GM12878 (cell line): ENCODE measurements at regions not wholly inside any gene's neighbourhood (a gene's known extent, or its start where the extent isn't known, plus 50 kb on each side); places are given as distances from the start of the nearest gene placed in this dataset.
A peak's percentile ranks its signal among the peaks of the same experiment; 100 is the strongest.

Experiments used
- CHD1 ChIP-seq: IDR thresholded peaks from 2 replicates; pipeline ENCODE4 v1.6.1; 2012; ENCODE audit warnings: low read depth, low read length, improper control_type of control experiment
- CREB1 ChIP-seq: IDR thresholded peaks from 2 replicates; pipeline ENCODE4 v1.6.1; 2012; ENCODE audit warnings: low read depth, mild to moderate bottlenecking, inconsistent platforms
- KLF5 ChIP-seq: fragments of 450-650 bp; IDR thresholded peaks from 2 replicates; pipeline ENCODE4 v1.6.1; 2014; ENCODE audit warnings: mild to moderate bottlenecking; ENCODE audit not compliant: partially characterized antibody
- MXI1 ChIP-seq: fragments of 150-350 bp; IDR thresholded peaks from 2 replicates; pipeline ENCODE4 v1.6.1; 2011; ENCODE audit warnings: low read depth, mild to moderate bottlenecking, inconsistent platforms, low read length, improper control_type of control experiment
- POLR2A ChIP-seq: IDR thresholded peaks from 2 replicates; pipeline ENCODE4 v1.6.1; 2011; ENCODE audit warnings: low read depth, mild to moderate bottlenecking, low read length
- POLR2AphosphoS5 ChIP-seq: IDR thresholded peaks from 2 replicates; pipeline ENCODE4 v1.6.1; 2011; ENCODE audit warnings: mild to moderate bottlenecking, low read length, inconsistent platforms
- RAD21 ChIP-seq: IDR thresholded peaks from 2 replicates; pipeline ENCODE4 v1.6.1; 2011; ENCODE audit warnings: mild to moderate bottlenecking, low read depth, low read length, moderate library complexity; ENCODE audit not compliant: insufficient read depth
- RELA ChIP-seq: fragments of 450-650 bp; IDR thresholded peaks from 2 replicates; pipeline ENCODE4 v1.8.0; 2014; ENCODE audit warnings: borderline replicate concordance; ENCODE audit not compliant: partially characterized antibody
- SP1 ChIP-seq: IDR thresholded peaks from one replicate; pipeline ENCODE4 v1.6.1; 2011; ENCODE audit warnings: low read depth, low read length
- SREBF1 ChIP-seq: IDR thresholded peaks from 2 replicates; pipeline ENCODE4 v1.6.1; 2012; ENCODE audit warnings: mild to moderate bottlenecking, low read length
- SRF ChIP-seq, 2 experiments: IDR thresholded peaks; 2 replicates each; pipeline ENCODE4 v1.6.1; 2011; ENCODE audit warnings: low read depth in 2 of 2, low read length in 2 of 2, mild to moderate bottlenecking in 1 of 2, moderate library complexity in 1 of 2
- TARDBP ChIP-seq: IDR thresholded peaks from 2 replicates; pipeline ENCODE4 v1.6.1; 2016; ENCODE audit warnings: borderline replicate concordance
- TCF12 ChIP-seq: IDR thresholded peaks from 2 replicates; pipeline ENCODE4 v1.6.1; 2011; ENCODE audit warnings: low read depth, mild to moderate bottlenecking, low read length
- TCF3 ChIP-seq: IDR thresholded peaks from 2 replicates; pipeline ENCODE4 v1.6.1; 2012; ENCODE audit warnings: low read depth, mild to moderate bottlenecking, low read length, borderline replicate concordance; ENCODE audit not compliant: insufficient read depth
- WRNIP1 ChIP-seq: IDR thresholded peaks from 2 replicates; pipeline ENCODE4 v1.6.1; 2011; ENCODE audit warnings: low read depth, low read length, improper control_type of control experiment, borderline replicate concordance
- ZNF24 ChIP-seq: fragments of 450-650 bp; IDR thresholded peaks from 2 replicates; pipeline ENCODE4 v1.6.1; 2017; ENCODE audit warnings: antibody characterized with exemption, mild to moderate bottlenecking
- ZNF274 ChIP-seq: IDR thresholded peaks from one replicate; pipeline ENCODE4 v1.8.0; 2011; ENCODE audit not compliant: insufficient read length, insufficient read depth
- TF ChIP-seq, protein P1 (sequence below): fragments of 450-650 bp; IDR thresholded peaks from 2 replicates; pipeline ENCODE4 v1.6.1; 2016; ENCODE audit warnings: mild to moderate bottlenecking, moderate library complexity, borderline replicate concordance
- TF ChIP-seq, protein P2 (sequence below): fragments of 450-650 bp; IDR thresholded peaks from 2 replicates; pipeline ENCODE4 v1.6.1; 2017; ENCODE audit warnings: low read depth, mild to moderate bottlenecking, moderate library complexity
- TF ChIP-seq, protein P3 (sequence below): IDR thresholded peaks from 2 replicates; pipeline ENCODE4 v1.6.1; 2011; ENCODE audit warnings: mild to moderate bottlenecking, low read depth, low read length, moderate library complexity; ENCODE audit not compliant: insufficient replicate concordance
- TF ChIP-seq, protein P4 (sequence below): fragments of 450-650 bp; IDR thresholded peaks from 2 replicates; pipeline ENCODE4 v1.6.1; 2017; ENCODE audit warnings: antibody characterized with exemption, mild to moderate bottlenecking, moderate library complexity

DNA sequence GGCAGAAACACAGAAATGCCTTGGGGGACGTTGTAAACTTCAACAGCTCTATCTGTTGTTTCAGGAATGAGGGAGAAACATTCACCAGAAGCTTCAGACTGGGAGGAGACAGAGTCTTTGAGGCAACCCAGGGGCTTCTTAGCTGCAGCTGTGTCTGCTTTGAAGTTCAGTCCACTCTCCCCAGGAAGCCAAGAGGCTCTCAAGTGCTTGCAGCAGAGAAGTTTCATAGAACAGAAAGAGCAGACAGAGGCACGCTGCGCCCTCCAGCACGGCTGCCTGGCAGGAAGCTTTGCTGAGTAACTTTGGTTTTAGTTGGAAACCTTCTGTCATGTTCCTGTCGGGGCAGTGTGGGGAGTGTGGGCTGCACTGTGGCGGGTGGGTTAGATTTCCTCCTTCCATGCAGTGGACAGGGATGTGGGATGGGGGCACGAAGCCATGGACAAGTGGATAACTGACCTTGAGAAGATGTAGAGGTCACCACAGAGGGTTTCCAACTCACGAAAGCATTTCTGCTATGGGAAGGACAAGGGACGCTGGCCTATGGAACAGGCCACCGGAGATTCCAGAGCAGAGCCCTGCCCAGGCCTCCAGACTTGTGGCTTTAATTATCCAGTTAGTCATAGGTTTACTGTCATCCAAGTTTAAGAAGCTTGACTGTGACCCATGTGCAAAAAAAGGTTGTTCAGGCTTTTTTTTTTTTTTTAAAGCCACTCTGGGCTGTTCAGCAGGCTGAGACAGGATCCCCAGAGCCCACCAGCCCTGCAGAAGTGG is 107.7 kb downstream of the ARF6 start (continued):
- TF ChIP-seq, protein P1, sequence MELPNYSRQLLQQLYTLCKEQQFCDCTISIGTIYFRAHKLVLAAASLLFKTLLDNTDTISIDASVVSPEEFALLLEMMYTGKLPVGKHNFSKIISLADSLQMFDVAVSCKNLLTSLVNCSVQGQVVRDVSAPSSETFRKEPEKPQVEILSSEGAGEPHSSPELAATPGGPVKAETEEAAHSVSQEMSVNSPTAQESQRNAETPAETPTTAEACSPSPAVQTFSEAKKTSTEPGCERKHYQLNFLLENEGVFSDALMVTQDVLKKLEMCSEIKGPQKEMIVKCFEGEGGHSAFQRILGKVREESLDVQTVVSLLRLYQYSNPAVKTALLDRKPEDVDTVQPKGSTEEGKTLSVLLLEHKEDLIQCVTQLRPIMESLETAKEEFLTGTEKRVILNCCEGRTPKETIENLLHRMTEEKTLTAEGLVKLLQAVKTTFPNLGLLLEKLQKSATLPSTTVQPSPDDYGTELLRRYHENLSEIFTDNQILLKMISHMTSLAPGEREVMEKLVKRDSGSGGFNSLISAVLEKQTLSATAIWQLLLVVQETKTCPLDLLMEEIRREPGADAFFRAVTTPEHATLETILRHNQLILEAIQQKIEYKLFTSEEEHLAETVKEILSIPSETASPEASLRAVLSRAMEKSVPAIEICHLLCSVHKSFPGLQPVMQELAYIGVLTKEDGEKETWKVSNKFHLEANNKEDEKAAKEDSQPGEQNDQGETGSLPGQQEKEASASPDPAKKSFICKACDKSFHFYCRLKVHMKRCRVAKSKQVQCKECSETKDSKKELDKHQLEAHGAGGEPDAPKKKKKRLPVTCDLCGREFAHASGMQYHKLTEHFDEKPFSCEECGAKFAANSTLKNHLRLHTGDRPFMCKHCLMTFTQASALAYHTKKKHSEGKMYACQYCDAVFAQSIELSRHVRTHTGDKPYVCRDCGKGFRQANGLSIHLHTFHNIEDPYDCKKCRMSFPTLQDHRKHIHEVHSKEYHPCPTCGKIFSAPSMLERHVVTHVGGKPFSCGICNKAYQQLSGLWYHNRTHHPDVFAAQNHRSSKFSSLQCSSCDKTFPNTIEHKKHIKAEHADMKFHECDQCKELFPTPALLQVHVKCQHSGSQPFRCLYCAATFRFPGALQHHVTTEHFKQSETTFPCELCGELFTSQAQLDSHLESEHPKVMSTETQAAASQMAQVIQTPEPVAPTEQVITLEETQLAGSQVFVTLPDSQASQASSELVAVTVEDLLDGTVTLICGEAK = 0 out of 2 replicates have a peak, but pooled peaks have one; percentile 26
- TF ChIP-seq, protein P2, sequence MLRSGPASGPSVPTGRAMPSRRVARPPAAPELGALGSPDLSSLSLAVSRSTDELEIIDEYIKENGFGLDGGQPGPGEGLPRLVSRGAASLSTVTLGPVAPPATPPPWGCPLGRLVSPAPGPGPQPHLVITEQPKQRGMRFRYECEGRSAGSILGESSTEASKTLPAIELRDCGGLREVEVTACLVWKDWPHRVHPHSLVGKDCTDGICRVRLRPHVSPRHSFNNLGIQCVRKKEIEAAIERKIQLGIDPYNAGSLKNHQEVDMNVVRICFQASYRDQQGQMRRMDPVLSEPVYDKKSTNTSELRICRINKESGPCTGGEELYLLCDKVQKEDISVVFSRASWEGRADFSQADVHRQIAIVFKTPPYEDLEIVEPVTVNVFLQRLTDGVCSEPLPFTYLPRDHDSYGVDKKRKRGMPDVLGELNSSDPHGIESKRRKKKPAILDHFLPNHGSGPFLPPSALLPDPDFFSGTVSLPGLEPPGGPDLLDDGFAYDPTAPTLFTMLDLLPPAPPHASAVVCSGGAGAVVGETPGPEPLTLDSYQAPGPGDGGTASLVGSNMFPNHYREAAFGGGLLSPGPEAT = no peak
- TF ChIP-seq SRF (IDR thresholded peaks at IDR 0.05; ENCODE audit: low read depth in 2 of 2, low read length in 2 of 2) = no peak
- peak; percentile 12; the same call in 1 of the 2 replicates for TF ChIP-seq RAD21
- 0 out of 2 replicates have a peak, but pooled peaks have one; percentile 8 for TF ChIP-seq TCF12
- no peak for TF ChIP-seq WRNIP1
- no peak for TF ChIP-seq MXI1
- no peak for TF ChIP-seq ZNF24
- TF ChIP-seq KLF5 = no peak
- TF ChIP-seq, protein P3, sequence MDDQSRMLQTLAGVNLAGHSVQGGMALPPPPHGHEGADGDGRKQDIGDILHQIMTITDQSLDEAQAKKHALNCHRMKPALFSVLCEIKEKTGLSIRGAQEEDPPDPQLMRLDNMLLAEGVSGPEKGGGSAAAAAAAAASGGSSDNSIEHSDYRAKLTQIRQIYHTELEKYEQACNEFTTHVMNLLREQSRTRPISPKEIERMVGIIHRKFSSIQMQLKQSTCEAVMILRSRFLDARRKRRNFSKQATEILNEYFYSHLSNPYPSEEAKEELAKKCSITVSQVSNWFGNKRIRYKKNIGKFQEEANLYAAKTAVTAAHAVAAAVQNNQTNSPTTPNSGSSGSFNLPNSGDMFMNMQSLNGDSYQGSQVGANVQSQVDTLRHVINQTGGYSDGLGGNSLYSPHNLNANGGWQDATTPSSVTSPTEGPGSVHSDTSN = no peak
- TF ChIP-seq RELA = no peak
- no peak for TF ChIP-seq ZNF274
- 0 out of 2 replicates have a peak, but pooled peaks have one; percentile 40 for TF ChIP-seq CREB1
- no peak for TF ChIP-seq CHD1
- TF ChIP-seq TARDBP = no peak
- peak; percentile 75 for TF ChIP-seq POLR2A
- no peak for TF ChIP-seq SP1
- TF ChIP-seq POLR2AphosphoS5 = peak; percentile 84
- TF ChIP-seq, protein P4, sequence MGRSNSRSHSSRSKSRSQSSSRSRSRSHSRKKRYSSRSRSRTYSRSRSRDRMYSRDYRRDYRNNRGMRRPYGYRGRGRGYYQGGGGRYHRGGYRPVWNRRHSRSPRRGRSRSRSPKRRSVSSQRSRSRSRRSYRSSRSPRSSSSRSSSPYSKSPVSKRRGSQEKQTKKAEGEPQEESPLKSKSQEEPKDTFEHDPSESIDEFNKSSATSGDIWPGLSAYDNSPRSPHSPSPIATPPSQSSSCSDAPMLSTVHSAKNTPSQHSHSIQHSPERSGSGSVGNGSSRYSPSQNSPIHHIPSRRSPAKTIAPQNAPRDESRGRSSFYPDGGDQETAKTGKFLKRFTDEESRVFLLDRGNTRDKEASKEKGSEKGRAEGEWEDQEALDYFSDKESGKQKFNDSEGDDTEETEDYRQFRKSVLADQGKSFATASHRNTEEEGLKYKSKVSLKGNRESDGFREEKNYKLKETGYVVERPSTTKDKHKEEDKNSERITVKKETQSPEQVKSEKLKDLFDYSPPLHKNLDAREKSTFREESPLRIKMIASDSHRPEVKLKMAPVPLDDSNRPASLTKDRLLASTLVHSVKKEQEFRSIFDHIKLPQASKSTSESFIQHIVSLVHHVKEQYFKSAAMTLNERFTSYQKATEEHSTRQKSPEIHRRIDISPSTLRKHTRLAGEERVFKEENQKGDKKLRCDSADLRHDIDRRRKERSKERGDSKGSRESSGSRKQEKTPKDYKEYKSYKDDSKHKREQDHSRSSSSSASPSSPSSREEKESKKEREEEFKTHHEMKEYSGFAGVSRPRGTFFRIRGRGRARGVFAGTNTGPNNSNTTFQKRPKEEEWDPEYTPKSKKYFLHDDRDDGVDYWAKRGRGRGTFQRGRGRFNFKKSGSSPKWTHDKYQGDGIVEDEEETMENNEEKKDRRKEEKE = no peak
- no peak for TF ChIP-seq SREBF1
- TF ChIP-seq TCF3 = no peak
